ENCODE measurements at regions not wholly inside any gene's neighbourhood (a gene's known extent, or its start where the extent isn't known, plus 50 kb on each side); places are given as distances from the start of the nearest gene placed in this dataset.
"Not testable (repeated sequence)": the region's sequence is repeated elsewhere in the genome, so short reads cannot be mapped to it uniquely, and the experiment has no call there.

- POLR2A ChIA-PET; H3K27ac Mint-ChIP-seq; H3K4me3 Mint-ChIP-seq; H3K27me3 Mint-ChIP-seq; CTCF ChIA-PET; H3K9me3 Mint-ChIP-seq; H3K4me1 Mint-ChIP-seq (ENCODE audit: low read depth); H3K36me3 Mint-ChIP-seq; intact Hi-C loops (cut with micrococcal nuclease); DNase-seq: not testable (repeated sequence)
Observed at GRCh38 chr17:52597452-52598215, 439.1 kb upstream of the CA10 start.

DNA sequence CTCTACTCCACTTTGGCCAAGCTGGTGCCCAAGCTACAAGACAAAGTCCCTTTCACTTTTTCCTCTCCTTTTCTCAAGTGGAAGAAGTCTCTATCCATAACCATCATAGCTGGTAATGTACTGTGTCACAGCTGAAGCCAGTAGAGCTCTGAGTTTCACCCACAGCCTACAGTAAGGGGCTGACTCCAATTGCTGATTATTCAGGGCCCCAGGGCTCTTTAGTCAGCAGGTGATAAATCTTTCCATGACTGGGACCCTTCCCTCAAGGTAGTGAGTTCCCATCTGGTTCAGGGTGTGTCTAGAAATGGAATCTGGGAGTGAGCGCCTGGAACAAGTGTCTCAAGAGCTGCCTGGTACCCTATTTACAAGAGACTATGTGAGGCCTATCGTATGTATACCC, 436.0 kb upstream of the CA10 start:
- H3K27ac Mint-ChIP-seq: no peak overlapping the region
- H3K27me3 Mint-ChIP-seq: no peaks in the 10 kb centered on the region
- no peak for DNase-seq
- ChIA-PET POLR2A (no interaction called here), CTCF (no interaction called here)
- no peaks in the 10 kb centered on the region for H3K4me1 Mint-ChIP-seq (ENCODE audit: low read depth)
- intact Hi-C loops (cut with micrococcal nuclease): no loop called here
- H3K9me3 Mint-ChIP-seq: peaks cover 10% of the 10 kb centered on the region
- no peak overlapping the region for H3K4me3 Mint-ChIP-seq
- no peaks in the 10 kb centered on the region for H3K36me3 Mint-ChIP-seq

DNA sequence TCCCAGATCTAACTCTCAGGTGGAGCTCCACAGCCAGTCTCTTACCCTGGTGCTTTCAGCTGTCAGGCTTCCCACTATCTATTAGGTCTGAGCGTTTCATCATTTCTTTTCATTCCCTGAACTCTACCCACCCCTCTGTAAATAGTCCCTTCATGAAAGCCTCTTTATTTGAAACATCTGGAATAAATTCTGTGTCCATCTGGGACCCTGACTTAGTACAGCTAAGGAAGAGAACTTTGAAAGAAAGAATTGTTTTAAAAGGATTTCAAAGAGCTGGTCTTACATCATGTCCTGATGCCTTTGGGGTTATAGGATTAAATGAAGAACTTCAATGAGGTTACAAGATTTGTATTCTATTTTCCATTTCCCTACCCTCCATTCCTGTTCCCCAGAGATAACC, 388.5 kb upstream of the CA10 start:
- intact Hi-C loops (cut with micrococcal nuclease): no loop called here
- Mint-ChIP-seq H3K4me1 (ENCODE audit: low read depth) (no peaks in the 10 kb centered on the region), H3K9me3 (peaks cover 6% of the 10 kb centered on the region), H3K36me3 (no peaks in the 10 kb centered on the region), H3K4me3 (no peak overlapping the region), H3K27me3 (no peaks in the 10 kb centered on the region), H3K27ac (no peak overlapping the region)
- ChIA-PET CTCF (interaction anchor here (0.5 kb wide), 1 partner anchor 625 kb away, joined by 3 read pairs; no protein-coding TSS in a partner anchor), POLR2A (no interaction called here)
- no peak for DNase-seq

DNA sequence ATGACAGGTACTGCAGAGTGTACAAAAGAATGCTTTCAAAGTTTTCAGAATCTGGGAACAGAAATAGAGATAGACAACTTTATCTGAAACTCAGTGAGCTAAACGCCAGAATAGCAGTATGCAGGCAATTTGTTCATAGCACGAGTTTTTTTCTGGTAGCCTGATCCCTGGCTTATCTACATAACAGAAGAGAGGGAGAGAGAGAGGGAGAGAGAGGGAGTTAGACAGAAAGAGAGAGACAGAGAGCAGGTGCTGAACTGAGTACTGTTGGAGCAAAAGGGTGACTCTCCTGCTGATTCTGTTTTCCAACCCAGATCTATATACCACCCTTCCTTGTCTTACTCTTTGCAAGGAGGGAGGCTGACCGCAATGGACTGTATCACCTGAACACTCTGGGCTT, 388.0 kb upstream of the CA10 start:
- intact Hi-C loops (cut with micrococcal nuclease): no loop called here
- CTCF ChIA-PET: no interaction called here
- Mint-ChIP-seq H3K36me3 (no peaks in the 10 kb centered on the region), H3K27me3 (no peaks in the 10 kb centered on the region), H3K4me3 (no peak overlapping the region), H3K27ac (no peak overlapping the region), H3K9me3 (peaks cover 5% of the 10 kb centered on the region), H3K4me1 (ENCODE audit: low read depth) (no peaks in the 10 kb centered on the region)
- DNase-seq: no peak
- POLR2A ChIA-PET: no interaction called here

GRCh38 chr17:52537421-52537820, 378.9 kb upstream of the CA10 start:
- Mint-ChIP-seq H3K36me3 (no peaks in the 10 kb centered on the region), H3K27ac (no peak overlapping the region), H3K4me3 (no peak overlapping the region), H3K4me1 (ENCODE audit: low read depth) (no peaks in the 10 kb centered on the region), H3K27me3 (no peaks in the 10 kb centered on the region), H3K9me3 (no peaks in the 10 kb centered on the region)
- intact Hi-C loops (cut with micrococcal nuclease): no loop called here
- POLR2A ChIA-PET: no interaction called here
- no peak for DNase-seq
- CTCF ChIA-PET: no interaction called here

DNA sequence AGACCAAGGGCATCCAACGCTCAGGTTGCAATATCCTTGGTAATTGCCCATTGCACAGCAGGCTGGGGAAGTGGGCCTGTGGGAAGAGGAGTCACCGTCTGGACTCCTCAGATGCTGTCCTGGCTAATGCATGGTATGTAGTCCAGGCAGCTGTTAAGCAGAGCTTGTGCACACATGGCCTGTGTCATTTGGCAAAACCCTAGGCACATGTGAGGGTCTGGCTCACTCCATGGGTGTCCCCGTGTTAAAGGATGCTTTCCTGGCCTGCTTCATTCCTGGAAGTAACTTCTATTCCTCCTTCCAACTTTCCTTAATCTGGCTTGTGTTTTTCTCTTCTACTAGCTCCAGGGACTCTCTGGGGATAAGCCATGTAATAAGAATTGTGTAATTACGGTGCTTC, 378.0 kb upstream of the CA10 start:
- no peaks in the 10 kb centered on the region for H3K36me3 Mint-ChIP-seq
- intact Hi-C loops (cut with micrococcal nuclease): no loop called here
- H3K4me1 Mint-ChIP-seq (ENCODE audit: low read depth): no peaks in the 10 kb centered on the region
- no peak overlapping the region for H3K27ac Mint-ChIP-seq
- H3K4me3 Mint-ChIP-seq: no peak overlapping the region
- ChIA-PET CTCF (no interaction called here), POLR2A (no interaction called here)
- no peaks in the 10 kb centered on the region for H3K9me3 Mint-ChIP-seq
- no peak for DNase-seq
- H3K27me3 Mint-ChIP-seq: no peaks in the 10 kb centered on the region

GRCh38 chr17:52532373-52532772, 373.9 kb upstream of the CA10 start:
- Mint-ChIP-seq H3K27me3 (no peaks in the 10 kb centered on the region), H3K4me3 (no peak overlapping the region), H3K27ac (no peak overlapping the region), H3K4me1 (ENCODE audit: low read depth) (no peaks in the 10 kb centered on the region), H3K9me3 (no peaks in the 10 kb centered on the region), H3K36me3 (no peaks in the 10 kb centered on the region)
- POLR2A ChIA-PET: no interaction called here
- CTCF ChIA-PET: no interaction called here
- intact Hi-C loops (cut with micrococcal nuclease): no loop called here
- DNase-seq: no peak

DNA sequence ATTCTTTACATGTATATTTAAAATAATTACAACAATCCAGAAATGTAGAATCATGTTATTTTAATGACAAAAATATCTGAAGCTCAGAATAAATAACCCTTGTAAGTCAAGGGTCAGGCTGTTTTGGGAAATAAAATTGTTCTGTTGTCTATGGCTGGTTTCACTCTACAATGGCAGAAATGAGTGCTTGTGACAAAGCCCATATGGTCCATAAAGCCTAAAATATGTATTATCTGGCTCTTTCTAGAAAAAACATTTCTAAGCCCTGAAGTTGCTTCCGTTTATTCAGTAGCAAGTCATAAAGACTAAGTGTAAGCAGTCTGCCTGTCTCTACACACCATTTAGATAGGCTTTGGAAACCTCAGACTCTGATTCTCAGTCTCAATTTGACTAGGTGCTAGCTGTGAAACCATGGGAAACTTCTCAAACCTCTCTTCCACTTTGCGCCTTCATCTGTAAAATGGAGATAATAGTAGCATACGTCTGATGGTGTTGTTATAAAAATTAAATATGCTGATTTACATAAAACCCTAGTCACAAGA, 365.7 kb upstream of the CA10 start:
- DNase-seq: no peak
- Mint-ChIP-seq H3K9me3 (peaks cover 10% of the 10 kb centered on the region), H3K27me3 (no peaks in the 10 kb centered on the region), H3K36me3 (no peaks in the 10 kb centered on the region), H3K27ac (no peak overlapping the region), H3K4me3 (no peak overlapping the region), H3K4me1 (ENCODE audit: low read depth) (no peaks in the 10 kb centered on the region)
- POLR2A ChIA-PET: no interaction called here
- intact Hi-C loops (cut with micrococcal nuclease): no loop called here
- CTCF ChIA-PET: interaction anchor here (0.6 kb wide), 1 partner anchor 15 kb away, joined by 3 read pairs; no protein-coding TSS in a partner anchor

DNA sequence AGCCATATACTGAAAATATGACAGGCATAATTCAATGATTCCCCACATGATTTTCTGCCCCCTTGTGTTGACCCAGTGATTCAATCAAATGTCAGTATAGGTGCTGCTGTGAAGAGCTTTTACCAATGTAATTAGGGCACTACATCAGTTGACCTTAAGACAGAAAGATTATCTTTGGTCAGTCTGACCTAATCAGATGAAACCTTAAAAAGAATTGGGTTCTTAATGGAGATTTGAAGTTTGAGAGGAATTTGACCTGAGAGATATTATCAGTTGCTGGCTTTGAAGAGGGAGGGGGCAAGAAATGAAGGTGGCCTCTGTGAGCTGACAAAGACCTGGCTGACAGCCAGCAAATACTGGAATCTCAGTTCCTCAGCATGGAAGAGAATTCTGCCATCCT, 358.7 kb upstream of the CA10 start:
- ChIA-PET CTCF (interaction anchor here (0.6 kb wide), 1 partner anchor 223 kb away, joined by 5 read pairs; no protein-coding TSS in a partner anchor), POLR2A (no interaction called here)
- intact Hi-C loops (cut with micrococcal nuclease): no loop called here
- Mint-ChIP-seq H3K36me3 (no peaks in the 10 kb centered on the region), H3K27ac (no peak overlapping the region), H3K4me3 (no peak overlapping the region), H3K4me1 (ENCODE audit: low read depth) (no peaks in the 10 kb centered on the region), H3K27me3 (no peaks in the 10 kb centered on the region), H3K9me3 (no peaks in the 10 kb centered on the region)
- no peak for DNase-seq

- no peaks in the 10 kb centered on the region for H3K4me1 Mint-ChIP-seq (ENCODE audit: low read depth)
- intact Hi-C loops (cut with micrococcal nuclease): no loop called here
- POLR2A ChIA-PET: no interaction called here
Observed at GRCh38 chr17:52515927-52516326, 357.4 kb upstream of the CA10 start.

DNA sequence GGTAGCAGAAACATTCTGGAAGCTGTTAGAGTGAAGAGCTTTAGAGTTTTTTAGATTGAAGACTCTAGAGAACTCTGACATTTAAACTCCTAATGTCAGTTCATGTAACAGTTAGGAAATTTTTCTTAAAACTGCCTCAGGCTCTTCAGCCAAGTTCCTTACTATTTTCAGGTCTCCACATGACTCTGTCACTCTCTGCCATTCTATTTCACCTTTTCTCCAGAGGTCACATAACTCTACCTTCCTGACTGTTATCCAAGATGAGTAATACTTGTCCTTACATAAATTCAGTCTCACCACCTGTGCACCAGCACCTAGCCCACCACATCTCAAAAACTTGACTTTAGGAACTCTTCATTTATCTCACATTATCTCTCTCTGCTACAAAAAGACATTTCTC, 347.1 kb upstream of the CA10 start:
- intact Hi-C loops (cut with micrococcal nuclease): no loop called here
- ChIA-PET CTCF (no interaction called here), POLR2A (no interaction called here)
- no peak overlapping the region for H3K4me3 Mint-ChIP-seq
- H3K36me3 Mint-ChIP-seq: no peaks in the 10 kb centered on the region
- no peaks in the 10 kb centered on the region for H3K27me3 Mint-ChIP-seq
- H3K4me1 Mint-ChIP-seq (ENCODE audit: low read depth): no peaks in the 10 kb centered on the region
- no peak for DNase-seq
- no peak overlapping the region for H3K27ac Mint-ChIP-seq
- H3K9me3 Mint-ChIP-seq: peaks cover 3% of the 10 kb centered on the region

More at GRCh38 chr17:52515927-52516326, 357.4 kb upstream of the CA10 start:
- Mint-ChIP-seq H3K4me3 (no peak overlapping the region), H3K27me3 (no peaks in the 10 kb centered on the region), H3K9me3 (peaks cover 2% of the 10 kb centered on the region), H3K36me3 (no peaks in the 10 kb centered on the region), H3K27ac (no peak overlapping the region)
- no peak for DNase-seq
- CTCF ChIA-PET: no interaction called here

DNA sequence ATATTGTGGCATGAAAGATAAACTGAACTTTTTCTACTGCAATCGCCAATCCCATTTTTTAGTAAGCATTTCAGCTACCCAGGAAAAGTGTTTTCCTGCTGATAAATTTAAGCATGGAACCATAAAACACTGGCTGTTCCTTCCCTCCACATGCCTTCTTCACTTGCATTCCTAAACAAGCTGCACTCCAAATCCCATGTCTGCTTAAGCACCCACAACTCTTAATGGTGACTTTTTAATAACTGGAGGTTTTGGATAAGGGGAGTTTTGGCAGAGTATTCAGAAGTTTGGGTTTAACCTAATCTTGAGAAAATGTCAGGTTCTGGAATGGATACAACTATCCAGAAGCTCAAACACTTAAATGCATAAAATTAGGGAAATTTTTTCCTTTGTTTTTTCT, 345.6 kb upstream of the CA10 start:
- POLR2A ChIA-PET: no interaction called here
- Mint-ChIP-seq H3K27ac (no peak overlapping the region), H3K4me1 (ENCODE audit: low read depth) (no peaks in the 10 kb centered on the region), H3K4me3 (no peak overlapping the region), H3K9me3 (peaks cover 3% of the 10 kb centered on the region), H3K27me3 (no peaks in the 10 kb centered on the region), H3K36me3 (no peaks in the 10 kb centered on the region)
- no peak for DNase-seq
- intact Hi-C loops (cut with micrococcal nuclease): no loop called here
- CTCF ChIA-PET: no interaction called here

DNA sequence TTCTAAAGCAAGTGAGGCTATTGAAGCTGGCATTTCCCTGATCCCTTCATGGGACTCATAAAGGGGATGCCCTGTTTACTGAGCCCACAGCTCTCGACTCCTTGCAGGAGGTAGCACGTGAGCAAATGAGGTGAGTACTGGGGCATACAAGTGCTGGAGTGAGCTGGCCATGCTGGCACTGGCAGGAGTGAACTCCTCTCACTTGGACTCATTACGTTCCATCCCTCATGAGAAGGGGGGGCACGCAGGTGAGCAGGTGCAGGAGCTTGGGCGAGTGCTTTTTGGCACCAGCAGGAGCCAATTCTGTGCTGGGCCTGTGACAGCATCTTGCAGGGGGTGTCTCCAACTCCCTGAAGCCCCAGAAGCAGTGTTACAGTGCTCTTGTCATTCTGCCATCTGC, 337.1 kb upstream of the CA10 start:
- Mint-ChIP-seq H3K27me3 (no peaks in the 10 kb centered on the region), H3K4me1 (ENCODE audit: low read depth) (no peaks in the 10 kb centered on the region), H3K9me3 (peaks cover 5% of the 10 kb centered on the region), H3K4me3 (no peak overlapping the region), H3K36me3 (no peaks in the 10 kb centered on the region), H3K27ac (no peak overlapping the region)
- ChIA-PET POLR2A (no interaction called here), CTCF (no interaction called here)
- no peak for DNase-seq
- intact Hi-C loops (cut with micrococcal nuclease): no loop called here

Data from activated CD4-positive, alpha-beta memory T cell treated with anti-CD3 and anti-CD28 coated beads for 36 hours (primary cell).